Stimulated activated CD8-positive, alpha-beta memory T cell treated with anti-CD3 and anti-CD28 coated beads, Interleukin-15, amount 100 ng/mL, for 1 hour (primary cell): ENCODE measurements at regions not wholly inside any gene's neighbourhood (a gene's known extent, or its start where the extent isn't known, plus 50 kb on each side); places are given as distances from the start of the nearest gene placed in this dataset.

Experiments used
- DNase-seq: peaks from one replicate; pipeline ENCODE4 v3.0.0-alpha.2; 2020; ENCODE audit warnings: low read depth

GRCh38 chr9:78866207-78867132 is 569.5 kb downstream of the PSAT1 start:
- DNase-seq: no peak

GRCh38 chr9:78871086-78871451 is 574.1 kb downstream of the PSAT1 start:
- no peak for DNase-seq

- DNase-seq: no peak
These were observed 574.8 kb downstream of the PSAT1 start for GRCh38 chr9:78871452-78872331.

GRCh38 chr9:78874061-78874460 is 577.1 kb downstream of the PSAT1 start:
- DNase-seq: no peak

GRCh38 chr9:78879324-78880100 is 582.6 kb downstream of the PSAT1 start:
- DNase-seq: no peak

- DNase-seq: no peak
These were observed 584.4 kb downstream of the PSAT1 start for GRCh38 chr9:78881295-78881694.

- DNase-seq: no peak
These were observed 585.6 kb downstream of the PSAT1 start for GRCh38 chr9:78882481-78882880.

GRCh38 chr9:78884611-78885150 is 587.8 kb downstream of the PSAT1 start:
- DNase-seq: no peak

GRCh38 chr9:78892182-78892581 is 595.3 kb downstream of the PSAT1 start:
- no peak for DNase-seq

GRCh38 chr9:78892769-78893168 is 595.8 kb downstream of the PSAT1 start:
- DNase-seq: no peak

GRCh38 chr9:78893774-78894401 is 597.0 kb downstream of the PSAT1 start:
- no peak for DNase-seq

- DNase-seq: no peak
These were observed 599.6 kb downstream of the PSAT1 start for GRCh38 chr9:78896479-78896878.

GRCh38 chr9:78898234-78898633 is 601.3 kb downstream of the PSAT1 start:
- DNase-seq: no peak

- no peak for DNase-seq
These were observed 602.1 kb downstream of the PSAT1 start for GRCh38 chr9:78899006-78899405.

- DNase-seq: no peak
These were observed 603.6 kb downstream of the PSAT1 start for GRCh38 chr9:78900500-78900899.

GRCh38 chr9:78902051-78902450 is 605.1 kb downstream of the PSAT1 start:
- no peak for DNase-seq

- DNase-seq: no peak
These were observed 606.7 kb downstream of the PSAT1 start for GRCh38 chr9:78903581-78903980.

GRCh38 chr9:78904686-78905085 is 607.8 kb downstream of the PSAT1 start:
- no peak for DNase-seq

GRCh38 chr9:78905387-78905786 is 608.5 kb downstream of the PSAT1 start:
- no peak for DNase-seq

GRCh38 chr9:78905986-78906755 is 609.2 kb downstream of the PSAT1 start:
- no peak for DNase-seq

- no peak for DNase-seq
These were observed 612.6 kb downstream of the PSAT1 start for GRCh38 chr9:78909566-78909965.
